ENCODE measurements at regions not wholly inside any gene's neighbourhood (a gene's known extent, or its start where the extent isn't known, plus 50 kb on each side); places are given as distances from the start of the nearest gene placed in this dataset.

GRCh38 chr17:5843366-5844026 is 226.7 kb upstream of the WSCD1 start:
- no peak for TF ChIP-seq CTCF (IDR thresholded peaks at IDR 0.05; ENCODE audit: low read length)
- TF ChIP-seq EZH2 (optimal IDR thresholded peaks at IDR 0.05; ENCODE audit: low read depth, low read length), result no peak
